Loucy (cell line): ENCODE measurements at regions not wholly inside any gene's neighbourhood (a gene's known extent, or its start where the extent isn't known, plus 50 kb on each side); places are given as distances from the start of the nearest gene placed in this dataset.

ENCODE experiments used
- H2AFZ ChIP-seq: fragments of 200-600 bp; sonication (generic); 2 replicates; pipeline ENCODE4 v1.6.0; 2016; ENCODE audit warnings: antibody characterized with exemption, mild to moderate bottlenecking, low read length, moderate library complexity
- H3F3A ChIP-seq: fragments of 200-600 bp; 2 replicates; pipeline ENCODE4 v1.6.0; 2016; ENCODE audit warnings: antibody characterized with exemption, low read depth, mild to moderate bottlenecking
- H3K27me3 ChIP-seq: fragments of 200-600 bp; sonication (generic); 2 replicates; pipeline ENCODE4 v1.6.1; 2014; ENCODE audit warnings: low read length, mild to moderate bottlenecking; ENCODE audit not compliant: insufficient read depth, poor library complexity, severe bottlenecking
- H3K36me3 ChIP-seq: fragments of 200-600 bp; sonication (generic); 2 replicates; pipeline ENCODE4 v1.6.1; 2016; ENCODE audit warnings: low read length; ENCODE audit not compliant: insufficient read depth
- H3K4me1 ChIP-seq: fragments of 200-600 bp; sonication (generic); 2 replicates; pipeline ENCODE4 v1.5.1; 2014; ENCODE audit warnings: low read length, mild to moderate bottlenecking; ENCODE audit not compliant: insufficient read depth, poor library complexity, severe bottlenecking
- H3K4me2 ChIP-seq: fragments of 200-600 bp; sonication (generic); 2 replicates; pipeline ENCODE4 v1.6.0; 2014; ENCODE audit warnings: antibody characterized with exemption, low read length, low read depth, mild to moderate bottlenecking; ENCODE audit not compliant: poor library complexity, severe bottlenecking
- H3K4me3 ChIP-seq: fragments of 200-600 bp; sonication (generic); 2 replicates; pipeline ENCODE4 v1.5.1; 2014; ENCODE audit warnings: low read length, mild to moderate bottlenecking, mixed read lengths; ENCODE audit not compliant: poor library complexity, severe bottlenecking
- H3K79me2 ChIP-seq: fragments of 200-600 bp; sonication (generic); 2 replicates; pipeline ENCODE4 v1.6.1; 2014; ENCODE audit warnings: low read length; ENCODE audit not compliant: insufficient read depth
- H3K9ac ChIP-seq: fragments of 200-600 bp; sonication (generic); 2 replicates; pipeline ENCODE4 v1.6.0; 2014; ENCODE audit warnings: mild to moderate bottlenecking, low read depth, low read length, moderate library complexity; ENCODE audit not compliant: poor library complexity, severe bottlenecking
- H3K9me2 ChIP-seq: fragments of 200-600 bp; sonication (generic); replicated peaks from 2 replicates; pipeline ENCODE4 v1.6.1; 2016; ENCODE audit warnings: low read depth, low read length, mixed read lengths
- H3K9me3 ChIP-seq: fragments of 200-600 bp; sonication (generic); 2 replicates; pipeline ENCODE4 v1.6.1; 2014; ENCODE audit warnings: mild to moderate bottlenecking, antibody characterized with exemption, low read length, low read depth; ENCODE audit not compliant: insufficient read depth
- H4K20me1 ChIP-seq: fragments of 200-600 bp; sonication (generic); 2 replicates; pipeline ENCODE4 v1.6.0; 2014; ENCODE audit warnings: antibody characterized with exemption, low read length, mild to moderate bottlenecking; ENCODE audit not compliant: insufficient read depth, poor library complexity, severe bottlenecking
- EZH2phosphoT487 ChIP-seq: fragments of 200-600 bp; IDR thresholded peaks from 2 replicates; pipeline ENCODE4 v1.6.1; 2018; ENCODE audit warnings: antibody characterized with exemption, mild to moderate bottlenecking, moderate library complexity, borderline replicate concordance
- TF ChIP-seq, protein P1 (sequence below): fragments of 200-600 bp; sonication (generic); conservative IDR thresholded peaks from 2 replicates; pipeline ENCODE4 v1.5.1; 2014; ENCODE audit warnings: mild to moderate bottlenecking, antibody characterized with exemption, low read length

- no peaks in the 10 kb centered on the region for H3F3A ChIP-seq
- H3K4me3 ChIP-seq: no peak overlapping the region
- no peaks in the 10 kb centered on the region for H3K9me3 ChIP-seq
- H3K27me3 ChIP-seq: no peaks in the 10 kb centered on the region
- no peak overlapping the region for H2AFZ ChIP-seq
- no peaks in the 10 kb centered on the region for H4K20me1 ChIP-seq
- no peaks in the 10 kb centered on the region for H3K79me2 ChIP-seq
- H3K4me2 ChIP-seq: no peak overlapping the region
- H3K36me3 ChIP-seq: no peaks in the 10 kb centered on the region
- TF ChIP-seq EZH2phosphoT487: no peak
- TF ChIP-seq, protein P1, sequence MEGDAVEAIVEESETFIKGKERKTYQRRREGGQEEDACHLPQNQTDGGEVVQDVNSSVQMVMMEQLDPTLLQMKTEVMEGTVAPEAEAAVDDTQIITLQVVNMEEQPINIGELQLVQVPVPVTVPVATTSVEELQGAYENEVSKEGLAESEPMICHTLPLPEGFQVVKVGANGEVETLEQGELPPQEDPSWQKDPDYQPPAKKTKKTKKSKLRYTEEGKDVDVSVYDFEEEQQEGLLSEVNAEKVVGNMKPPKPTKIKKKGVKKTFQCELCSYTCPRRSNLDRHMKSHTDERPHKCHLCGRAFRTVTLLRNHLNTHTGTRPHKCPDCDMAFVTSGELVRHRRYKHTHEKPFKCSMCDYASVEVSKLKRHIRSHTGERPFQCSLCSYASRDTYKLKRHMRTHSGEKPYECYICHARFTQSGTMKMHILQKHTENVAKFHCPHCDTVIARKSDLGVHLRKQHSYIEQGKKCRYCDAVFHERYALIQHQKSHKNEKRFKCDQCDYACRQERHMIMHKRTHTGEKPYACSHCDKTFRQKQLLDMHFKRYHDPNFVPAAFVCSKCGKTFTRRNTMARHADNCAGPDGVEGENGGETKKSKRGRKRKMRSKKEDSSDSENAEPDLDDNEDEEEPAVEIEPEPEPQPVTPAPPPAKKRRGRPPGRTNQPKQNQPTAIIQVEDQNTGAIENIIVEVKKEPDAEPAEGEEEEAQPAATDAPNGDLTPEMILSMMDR: no peak
- no peak overlapping the region for H3K9ac ChIP-seq
- H3K9me2 ChIP-seq: no peaks in the 10 kb centered on the region
- no peaks in the 10 kb centered on the region for H3K4me1 ChIP-seq
Observed at GRCh38 chr1:163535401-163535800, 213.6 kb downstream of the NUF2 start.

GRCh38 chr1:163535807-163536206, 214.1 kb downstream of the NUF2 start:
- Histone ChIP-seq H3K4me1 (no peaks in the 10 kb centered on the region), H3K4me3 (no peak overlapping the region), H3K27me3 (no peaks in the 10 kb centered on the region), H2AFZ (no peak overlapping the region), H4K20me1 (no peaks in the 10 kb centered on the region), H3K4me2 (no peak overlapping the region), H3K9ac (no peak overlapping the region), H3K9me3 (no peaks in the 10 kb centered on the region), H3K9me2 (no peaks in the 10 kb centered on the region), H3F3A (no peaks in the 10 kb centered on the region), H3K36me3 (no peaks in the 10 kb centered on the region), H3K79me2 (no peaks in the 10 kb centered on the region)
- TF ChIP-seq, protein P1: peak; percentile 75
- TF ChIP-seq EZH2phosphoT487: no peak

DNA sequence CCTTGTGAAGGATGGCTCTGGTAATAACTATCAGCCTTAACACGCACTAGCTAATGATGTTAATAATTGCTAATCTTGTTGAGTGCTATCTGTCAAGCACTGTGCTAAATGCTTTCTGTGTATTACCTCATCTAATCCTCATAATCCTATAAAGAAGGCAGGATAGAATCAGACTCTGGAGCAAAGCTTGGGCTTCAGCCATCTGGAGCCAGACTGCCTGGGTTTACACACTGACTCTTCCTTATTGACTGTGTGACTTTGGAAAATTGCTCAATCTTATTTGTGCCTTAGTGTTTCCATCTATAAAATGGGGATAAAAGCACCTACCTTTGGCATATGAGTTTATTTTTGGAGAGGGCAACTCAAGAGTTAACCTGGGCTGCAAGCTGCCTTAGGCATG, 216.1 kb downstream of the NUF2 start:
- H3F3A ChIP-seq: no peaks in the 10 kb centered on the region
- H3K4me1 ChIP-seq: no peaks in the 10 kb centered on the region
- no peaks in the 10 kb centered on the region for H3K79me2 ChIP-seq
- H3K36me3 ChIP-seq: no peaks in the 10 kb centered on the region
- H3K4me3 ChIP-seq: no peak overlapping the region
- no peak for TF ChIP-seq EZH2phosphoT487
- no peaks in the 10 kb centered on the region for H3K9me3 ChIP-seq
- no peak overlapping the region for H3K4me2 ChIP-seq
- H2AFZ ChIP-seq: no peak overlapping the region
- no peaks in the 10 kb centered on the region for H4K20me1 ChIP-seq
- H3K9me2 ChIP-seq: no peaks in the 10 kb centered on the region
- no peak overlapping the region for H3K9ac ChIP-seq
- H3K27me3 ChIP-seq: no peaks in the 10 kb centered on the region

- H2AFZ ChIP-seq: no peak overlapping the region
- no peaks in the 10 kb centered on the region for H3F3A ChIP-seq
- no peak overlapping the region for H3K9ac ChIP-seq
- no peak overlapping the region for H3K4me3 ChIP-seq
- no peaks in the 10 kb centered on the region for H3K9me3 ChIP-seq
- no peak for TF ChIP-seq EZH2phosphoT487
- no peaks in the 10 kb centered on the region for H4K20me1 ChIP-seq
- H3K9me2 ChIP-seq: no peaks in the 10 kb centered on the region
- H3K36me3 ChIP-seq: no peaks in the 10 kb centered on the region
- no peaks in the 10 kb centered on the region for H3K79me2 ChIP-seq
- H3K4me1 ChIP-seq: no peaks in the 10 kb centered on the region
- H3K4me2 ChIP-seq: no peak overlapping the region
- no peaks in the 10 kb centered on the region for H3K27me3 ChIP-seq
Observed at GRCh38 chr1:163538667-163539066, 216.9 kb downstream of the NUF2 start.
